ENCODE measurements at regions not wholly inside any gene's neighbourhood (a gene's known extent, or its start where the extent isn't known, plus 50 kb on each side); places are given as distances from the start of the nearest gene placed in this dataset.

- no peak overlapping the region for H3K4me3 ChIP-seq (ENCODE audit: low read depth, low read length)
- no peak for DNase-seq (ENCODE audit: low read depth)
- TF ChIP-seq, protein P1, sequence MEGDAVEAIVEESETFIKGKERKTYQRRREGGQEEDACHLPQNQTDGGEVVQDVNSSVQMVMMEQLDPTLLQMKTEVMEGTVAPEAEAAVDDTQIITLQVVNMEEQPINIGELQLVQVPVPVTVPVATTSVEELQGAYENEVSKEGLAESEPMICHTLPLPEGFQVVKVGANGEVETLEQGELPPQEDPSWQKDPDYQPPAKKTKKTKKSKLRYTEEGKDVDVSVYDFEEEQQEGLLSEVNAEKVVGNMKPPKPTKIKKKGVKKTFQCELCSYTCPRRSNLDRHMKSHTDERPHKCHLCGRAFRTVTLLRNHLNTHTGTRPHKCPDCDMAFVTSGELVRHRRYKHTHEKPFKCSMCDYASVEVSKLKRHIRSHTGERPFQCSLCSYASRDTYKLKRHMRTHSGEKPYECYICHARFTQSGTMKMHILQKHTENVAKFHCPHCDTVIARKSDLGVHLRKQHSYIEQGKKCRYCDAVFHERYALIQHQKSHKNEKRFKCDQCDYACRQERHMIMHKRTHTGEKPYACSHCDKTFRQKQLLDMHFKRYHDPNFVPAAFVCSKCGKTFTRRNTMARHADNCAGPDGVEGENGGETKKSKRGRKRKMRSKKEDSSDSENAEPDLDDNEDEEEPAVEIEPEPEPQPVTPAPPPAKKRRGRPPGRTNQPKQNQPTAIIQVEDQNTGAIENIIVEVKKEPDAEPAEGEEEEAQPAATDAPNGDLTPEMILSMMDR (IDR thresholded peaks at IDR 0.05; ENCODE audit: insufficient read depth, low read depth, low read length), result no peak
Measured at GRCh38 chr17:79669861-79670260, 59.0 kb upstream of the RBFOX3 start.

GRCh38 chr17:79668344-79669250, 57.7 kb upstream of the RBFOX3 start:
- TF ChIP-seq, protein P1 (IDR thresholded peaks at IDR 0.05; ENCODE audit: insufficient read depth, low read depth, low read length), result no peak
- no peak overlapping the region for H3K4me3 ChIP-seq (ENCODE audit: low read depth, low read length)
- no peak for DNase-seq (ENCODE audit: low read depth)

DNA sequence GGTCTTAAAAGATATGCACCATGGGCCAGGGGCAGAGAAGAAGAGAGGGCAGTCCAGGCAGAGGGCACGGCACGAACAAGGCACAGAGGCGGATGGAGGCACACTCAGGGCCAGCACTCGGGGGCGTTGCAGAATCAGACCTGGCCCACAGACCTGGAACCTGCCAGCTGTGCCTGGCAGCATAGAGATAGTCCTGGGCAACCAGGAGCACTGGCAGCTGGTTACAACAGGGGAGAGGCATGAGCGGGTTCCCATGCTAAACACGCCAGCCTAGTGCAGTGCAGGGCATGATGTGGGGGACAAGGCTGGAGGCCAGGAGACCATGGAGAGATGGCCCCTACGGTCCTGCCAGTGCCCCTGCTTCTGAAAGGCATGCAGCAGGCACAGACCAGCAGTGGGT, 56.9 kb upstream of the RBFOX3 start:
- no peak overlapping the region for H3K4me3 ChIP-seq (ENCODE audit: low read depth, low read length)
- TF ChIP-seq, protein P1 (IDR thresholded peaks at IDR 0.05; ENCODE audit: insufficient read depth, low read depth, low read length), result no peak
- no peak for DNase-seq (ENCODE audit: low read depth)

- H3K4me3 ChIP-seq (ENCODE audit: low read depth, low read length), result no peak overlapping the region
- DNase-seq (ENCODE audit: low read depth), result no peak
- TF ChIP-seq, protein P1 (IDR thresholded peaks at IDR 0.05; ENCODE audit: insufficient read depth, low read depth, low read length), result no peak
Measured at GRCh38 chr17:79667121-79667715, 56.4 kb upstream of the RBFOX3 start.

DNA sequence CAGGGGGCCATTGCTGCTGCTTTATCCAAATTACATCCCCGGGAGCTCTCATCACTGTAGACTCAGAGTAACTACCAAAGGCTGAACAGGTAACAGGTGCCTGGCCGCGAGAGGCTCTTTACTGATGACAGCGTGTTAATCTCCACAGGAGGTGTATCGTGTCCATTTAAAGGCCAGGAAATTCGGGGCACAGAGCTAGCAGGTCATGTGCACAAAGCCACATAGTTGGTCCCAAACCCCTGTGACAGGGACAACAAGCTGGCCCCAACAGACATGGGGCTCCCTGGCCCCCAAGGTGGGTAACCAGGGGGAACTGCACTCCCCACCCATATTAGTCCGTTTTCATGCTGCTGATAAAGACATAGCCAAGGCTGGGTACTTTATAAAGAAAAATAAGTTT, 55.3 kb upstream of the RBFOX3 start:
- DNase-seq (ENCODE audit: low read depth), result no peak
- H3K4me3 ChIP-seq (ENCODE audit: low read depth, low read length), result no peak overlapping the region
- TF ChIP-seq, protein P1 (IDR thresholded peaks at IDR 0.05; ENCODE audit: insufficient read depth, low read depth, low read length), result no peak

- H3K4me3 ChIP-seq (ENCODE audit: low read depth, low read length), result no peak overlapping the region
- TF ChIP-seq, protein P1 (IDR thresholded peaks at IDR 0.05; ENCODE audit: insufficient read depth, low read depth, low read length), result no peak
- peak; percentile 13 for DNase-seq (ENCODE audit: low read depth)
Measured at GRCh38 chr17:79664930-79665737, 54.3 kb upstream of the RBFOX3 start.

All from fibroblast of villous mesenchyme (primary cell).